GM23338 (cell line): ENCODE measurements at regions not wholly inside any gene's neighbourhood (a gene's known extent, or its start where the extent isn't known, plus 50 kb on each side); places are given as distances from the start of the nearest gene placed in this dataset.

ENCODE experiments used
- ATAC-seq: fragments of 200-7000 bp; cut with Tn5 transposase; 3 replicates; pipeline ENCODE4 v1.9.1; 2020
- DNase-seq: peaks from one replicate; pipeline ENCODE4 v3.0.0-alpha.2; 2015; ENCODE audit warnings: low spot score
- H2AFZ ChIP-seq: fragments of 200-600 bp; sonication (generic); 2 replicates; pipeline ENCODE4 v1.8.0; 2016; ENCODE audit warnings: antibody characterized with exemption, mild to moderate bottlenecking, moderate library complexity
- H3F3A ChIP-seq: fragments of 200-600 bp; sonication (generic); replicated peaks from 2 replicates; pipeline ENCODE4 v1.8.0; 2017; ENCODE audit warnings: antibody characterized with exemption, mixed run types, low read depth
- H3K27ac ChIP-seq: fragments of 200-600 bp; sonication (generic); 2 replicates; pipeline ENCODE4 v1.6.1; 2016; ENCODE audit warnings: low read depth
- H3K27me3 ChIP-seq: fragments of 200-600 bp; sonication (generic); 2 replicates; pipeline ENCODE4 v1.8.0; 2016; ENCODE audit warnings: mild to moderate bottlenecking, mixed run types, moderate library complexity; ENCODE audit not compliant: insufficient read depth
- H3K36me3 ChIP-seq: fragments of 200-600 bp; sonication (generic); 2 replicates; pipeline ENCODE4 v1.8.0; 2016; ENCODE audit warnings: mild to moderate bottlenecking; ENCODE audit not compliant: insufficient read depth
- H3K4me1 ChIP-seq: fragments of 200-600 bp; sonication (generic); 2 replicates; pipeline ENCODE4 v1.8.0; 2016; ENCODE audit warnings: mild to moderate bottlenecking, moderate library complexity; ENCODE audit not compliant: insufficient read depth
- H3K4me2 ChIP-seq: fragments of 200-600 bp; sonication (generic); 2 replicates; pipeline ENCODE4 v1.7.1; 2017; ENCODE audit warnings: mixed run types
- H3K4me3 ChIP-seq: fragments of 200-600 bp; sonication (generic); 2 replicates; pipeline ENCODE4 v1.6.1; 2016; ENCODE audit warnings: mixed run types
- H3K79me2 ChIP-seq: fragments of 200-600 bp; sonication (generic); replicated peaks from 2 replicates; pipeline ENCODE4 v1.8.0; 2017; ENCODE audit warnings: mild to moderate bottlenecking; ENCODE audit not compliant: insufficient read depth
- H3K9me2 ChIP-seq: fragments of 200-600 bp; sonication (generic); 2 replicates; pipeline ENCODE4 v1.8.0; 2017; ENCODE audit not compliant: insufficient read depth
- H4K20me1 ChIP-seq: fragments of 200-600 bp; sonication (generic); replicated peaks from 2 replicates; pipeline ENCODE4 v1.8.0; 2017; ENCODE audit warnings: mild to moderate bottlenecking; ENCODE audit not compliant: insufficient read depth
- H3K27ac Mint-ChIP-seq: 2 replicates; pipeline ENCODE4 v1.8.0; 2020; ENCODE audit warnings: inconsistent platforms, mild to moderate bottlenecking, moderate library complexity, mixed read lengths
- H3K27me3 Mint-ChIP-seq: 3 replicates; pipeline ENCODE4 v1.8.0; 2022; ENCODE audit warnings: low read depth, mild to moderate bottlenecking, moderate library complexity, mixed read lengths, inconsistent platforms; ENCODE audit not compliant: insufficient read depth, poor library complexity
- H3K36me3 Mint-ChIP-seq: 3 replicates; pipeline ENCODE4 v1.8.0; 2021; ENCODE audit warnings: low read depth, mild to moderate bottlenecking, inconsistent platforms, moderate library complexity, mixed read lengths
- H3K4me1 Mint-ChIP-seq: 3 replicates; pipeline ENCODE4 v1.8.0; 2020; ENCODE audit warnings: mild to moderate bottlenecking, inconsistent platforms, mixed read lengths
- H3K4me3 Mint-ChIP-seq: 3 replicates; pipeline ENCODE4 v1.8.0; 2021; ENCODE audit warnings: moderate library complexity, mild to moderate bottlenecking, inconsistent platforms, mixed read lengths
- H3K9me3 Mint-ChIP-seq: 3 replicates; pipeline ENCODE4 v1.8.0; 2020; ENCODE audit warnings: moderate library complexity, mild to moderate bottlenecking, inconsistent platforms, mixed read lengths
- EZH2 ChIP-seq: fragments of 200-600 bp; sonication (generic); IDR thresholded peaks from one replicate; pipeline ENCODE4 v1.8.0; 2017; ENCODE audit warnings: antibody characterized with exemption, mild to moderate bottlenecking, low read depth; ENCODE audit not compliant: unreplicated experiment
- EZH2phosphoT487 ChIP-seq: fragments of 200-600 bp; sonication (generic); IDR thresholded peaks from one replicate; pipeline ENCODE4 v1.8.1; 2018; ENCODE audit warnings: antibody characterized with exemption; ENCODE audit not compliant: unreplicated experiment
- JUNB ChIP-seq: IDR thresholded peaks from one replicate; pipeline ENCODE4 v1.6.1; 2016; ENCODE audit warnings: antibody characterized with exemption; ENCODE audit not compliant: unreplicated experiment
- NANOG ChIP-seq: IDR thresholded peaks from 2 replicates; pipeline ENCODE4 v1.6.1; 2016; ENCODE audit warnings: antibody characterized with exemption, borderline replicate concordance
- POLR2AphosphoS5 ChIP-seq: IDR thresholded peaks from 2 replicates; pipeline ENCODE4 v1.6.1; 2016; ENCODE audit warnings: antibody characterized with exemption, low read depth
- REST ChIP-seq: IDR thresholded peaks from one replicate; pipeline ENCODE4 v1.6.1; 2018; ENCODE audit warnings: antibody characterized with exemption; ENCODE audit not compliant: unreplicated experiment
- STAT1 ChIP-seq: IDR thresholded peaks from one replicate; pipeline ENCODE4 v1.6.1; 2016; ENCODE audit warnings: antibody characterized with exemption; ENCODE audit not compliant: unreplicated experiment
- ZNF114 ChIP-seq: fragments of 250-450 bp; sonication (Bioruptor Pico); IDR thresholded peaks from 2 replicates; pipeline ENCODE4 v1.5.0; 2020; ENCODE audit warnings: mild to moderate bottlenecking, moderate library complexity
- ZNF331 ChIP-seq: fragments of 250-450 bp; sonication (Bioruptor Pico); IDR thresholded peaks from 2 replicates; pipeline ENCODE4 v1.5.0; 2020; ENCODE audit warnings: low read depth, mild to moderate bottlenecking, moderate library complexity
- TF ChIP-seq, protein P1 (sequence below): fragments of 250-450 bp; sonication (Bioruptor Pico); IDR thresholded peaks from 2 replicates; pipeline ENCODE4 v1.5.0; 2020; ENCODE audit warnings: mild to moderate bottlenecking, moderate library complexity
- TF ChIP-seq, protein P2 (sequence below): IDR thresholded peaks from 2 replicates; pipeline ENCODE4 v1.6.1; 2016; ENCODE audit warnings: antibody characterized with exemption

GRCh38 chr5:167880420-167880819 lies 411.0 kb upstream of the WWC1 start (continued):
- TF ChIP-seq NANOG (no peak), REST (no peak), POLR2AphosphoS5 (no peak), STAT1 (no peak)

- Histone ChIP-seq H3K4me2 (no peak overlapping the region), H3K79me2 (no peaks in the 10 kb centered on the region), H3K36me3 (no peaks in the 10 kb centered on the region), H3K27me3 (no peaks in the 10 kb centered on the region), H2AFZ (no peak overlapping the region), H3F3A (no peaks in the 10 kb centered on the region), H3K4me1 (no peaks in the 10 kb centered on the region), H3K27ac (no peak overlapping the region), H3K4me3 (no peak overlapping the region), H4K20me1 (no peaks in the 10 kb centered on the region), H3K9me2 (peaks cover 9% of the 10 kb centered on the region; the same call in 1 of the 2 replicates)
- H3K36me3 Mint-ChIP-seq = no peaks in the 10 kb centered on the region; the same call in 2 of the 3 replicates
- 0 out of 3 replicates have a peak, but pooled peaks cover 2% of the 10 kb centered on the region for H3K4me1 Mint-ChIP-seq
- no peak overlapping the region for H3K27ac Mint-ChIP-seq
- H3K27me3 Mint-ChIP-seq = no peaks in the 10 kb centered on the region
- H3K4me3 Mint-ChIP-seq = no peak overlapping the region
- H3K9me3 Mint-ChIP-seq = no peaks in the 10 kb centered on the region
- no peak for DNase-seq
- ATAC-seq = no peak
- TF ChIP-seq POLR2AphosphoS5 = no peak
- no peak for TF ChIP-seq EZH2phosphoT487
- no peak for TF ChIP-seq STAT1
- TF ChIP-seq, protein P1, sequence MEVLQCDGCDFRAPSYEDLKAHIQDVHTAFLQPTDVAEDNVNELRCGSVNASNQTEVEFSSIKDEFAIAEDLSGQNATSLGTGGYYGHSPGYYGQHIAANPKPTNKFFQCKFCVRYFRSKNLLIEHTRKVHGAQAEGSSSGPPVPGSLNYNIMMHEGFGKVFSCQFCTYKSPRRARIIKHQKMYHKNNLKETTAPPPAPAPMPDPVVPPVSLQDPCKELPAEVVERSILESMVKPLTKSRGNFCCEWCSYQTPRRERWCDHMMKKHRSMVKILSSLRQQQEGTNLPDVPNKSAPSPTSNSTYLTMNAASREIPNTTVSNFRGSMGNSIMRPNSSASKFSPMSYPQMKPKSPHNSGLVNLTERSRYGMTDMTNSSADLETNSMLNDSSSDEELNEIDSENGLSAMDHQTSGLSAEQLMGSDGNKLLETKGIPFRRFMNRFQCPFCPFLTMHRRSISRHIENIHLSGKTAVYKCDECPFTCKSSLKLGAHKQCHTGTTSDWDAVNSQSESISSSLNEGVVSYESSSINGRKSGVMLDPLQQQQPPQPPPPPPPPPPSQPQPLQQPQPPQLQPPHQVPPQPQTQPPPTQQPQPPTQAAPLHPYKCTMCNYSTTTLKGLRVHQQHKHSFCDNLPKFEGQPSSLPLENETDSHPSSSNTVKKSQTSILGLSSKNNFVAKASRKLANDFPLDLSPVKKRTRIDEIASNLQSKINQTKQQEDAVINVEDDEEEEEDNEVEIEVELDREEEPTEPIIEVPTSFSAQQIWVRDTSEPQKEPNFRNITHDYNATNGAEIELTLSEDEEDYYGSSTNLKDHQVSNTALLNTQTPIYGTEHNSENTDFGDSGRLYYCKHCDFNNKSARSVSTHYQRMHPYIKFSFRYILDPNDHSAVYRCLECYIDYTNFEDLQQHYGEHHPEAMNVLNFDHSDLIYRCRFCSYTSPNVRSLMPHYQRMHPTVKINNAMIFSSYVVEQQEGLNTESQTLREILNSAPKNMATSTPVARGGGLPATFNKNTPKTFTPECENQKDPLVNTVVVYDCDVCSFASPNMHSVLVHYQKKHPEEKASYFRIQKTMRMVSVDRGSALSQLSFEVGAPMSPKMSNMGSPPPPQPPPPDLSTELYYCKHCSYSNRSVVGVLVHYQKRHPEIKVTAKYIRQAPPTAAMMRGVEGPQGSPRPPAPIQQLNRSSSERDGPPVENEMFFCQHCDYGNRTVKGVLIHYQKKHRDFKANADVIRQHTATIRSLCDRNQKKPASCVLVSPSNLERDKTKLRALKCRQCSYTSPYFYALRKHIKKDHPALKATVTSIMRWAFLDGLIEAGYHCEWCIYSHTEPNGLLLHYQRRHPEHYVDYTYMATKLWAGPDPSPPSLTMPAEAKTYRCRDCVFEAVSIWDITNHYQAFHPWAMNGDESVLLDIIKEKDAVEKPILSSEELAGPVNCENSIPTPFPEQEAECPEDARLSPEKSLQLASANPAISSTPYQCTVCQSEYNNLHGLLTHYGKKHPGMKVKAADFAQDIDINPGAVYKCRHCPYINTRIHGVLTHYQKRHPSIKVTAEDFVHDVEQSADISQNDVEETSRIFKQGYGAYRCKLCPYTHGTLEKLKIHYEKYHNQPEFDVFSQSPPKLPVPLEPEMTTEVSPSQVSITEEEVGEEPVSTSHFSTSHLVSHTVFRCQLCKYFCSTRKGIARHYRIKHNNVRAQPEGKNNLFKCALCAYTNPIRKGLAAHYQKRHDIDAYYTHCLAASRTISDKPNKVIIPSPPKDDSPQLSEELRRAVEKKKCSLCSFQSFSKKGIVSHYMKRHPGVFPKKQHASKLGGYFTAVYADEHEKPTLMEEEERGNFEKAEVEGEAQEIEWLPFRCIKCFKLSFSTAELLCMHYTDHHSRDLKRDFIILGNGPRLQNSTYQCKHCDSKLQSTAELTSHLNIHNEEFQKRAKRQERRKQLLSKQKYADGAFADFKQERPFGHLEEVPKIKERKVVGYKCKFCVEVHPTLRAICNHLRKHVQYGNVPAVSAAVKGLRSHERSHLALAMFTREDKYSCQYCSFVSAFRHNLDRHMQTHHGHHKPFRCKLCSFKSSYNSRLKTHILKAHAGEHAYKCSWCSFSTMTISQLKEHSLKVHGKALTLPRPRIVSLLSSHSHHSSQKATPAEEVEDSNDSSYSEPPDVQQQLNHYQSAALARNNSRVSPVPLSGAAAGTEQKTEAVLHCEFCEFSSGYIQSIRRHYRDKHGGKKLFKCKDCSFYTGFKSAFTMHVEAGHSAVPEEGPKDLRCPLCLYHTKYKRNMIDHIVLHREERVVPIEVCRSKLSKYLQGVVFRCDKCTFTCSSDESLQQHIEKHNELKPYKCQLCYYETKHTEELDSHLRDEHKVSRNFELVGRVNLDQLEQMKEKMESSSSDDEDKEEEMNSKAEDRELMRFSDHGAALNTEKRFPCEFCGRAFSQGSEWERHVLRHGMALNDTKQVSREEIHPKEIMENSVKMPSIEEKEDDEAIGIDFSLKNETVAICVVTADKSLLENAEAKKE = no peak
- TF ChIP-seq REST = no peak
- no peak for TF ChIP-seq EZH2
- no peak for TF ChIP-seq ZNF114 (CRISPR knock-in tag)
- no peak for TF ChIP-seq ZNF331 (CRISPR knock-in tag)
- no peak for TF ChIP-seq JUNB
- TF ChIP-seq, protein P2, sequence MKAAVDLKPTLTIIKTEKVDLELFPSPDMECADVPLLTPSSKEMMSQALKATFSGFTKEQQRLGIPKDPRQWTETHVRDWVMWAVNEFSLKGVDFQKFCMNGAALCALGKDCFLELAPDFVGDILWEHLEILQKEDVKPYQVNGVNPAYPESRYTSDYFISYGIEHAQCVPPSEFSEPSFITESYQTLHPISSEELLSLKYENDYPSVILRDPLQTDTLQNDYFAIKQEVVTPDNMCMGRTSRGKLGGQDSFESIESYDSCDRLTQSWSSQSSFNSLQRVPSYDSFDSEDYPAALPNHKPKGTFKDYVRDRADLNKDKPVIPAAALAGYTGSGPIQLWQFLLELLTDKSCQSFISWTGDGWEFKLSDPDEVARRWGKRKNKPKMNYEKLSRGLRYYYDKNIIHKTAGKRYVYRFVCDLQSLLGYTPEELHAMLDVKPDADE = no peak
Observed at GRCh38 chr5:167881041-167881440, 410.4 kb upstream of the WWC1 start.
